HUES48 (cell line): ENCODE measurements at regions not wholly inside any gene's neighbourhood (a gene's known extent, or its start where the extent isn't known, plus 50 kb on each side); places are given as distances from the start of the nearest gene placed in this dataset.

Experiments
- H3K27ac ChIP-seq: one replicate; pipeline ENCODE4 v1.7.0; 2013; ENCODE audit warnings: low read depth, low read length, inconsistent platforms
- H3K27me3 ChIP-seq: 2 replicates; pipeline ENCODE4 v1.6.1; 2013; ENCODE audit warnings: mild to moderate bottlenecking, low read length; ENCODE audit not compliant: control insufficient read depth, insufficient read depth
- H3K36me3 ChIP-seq: 2 replicates; pipeline ENCODE4 v1.6.1; 2013; ENCODE audit warnings: low read length; ENCODE audit not compliant: control insufficient read depth, insufficient read depth
- H3K4me1 ChIP-seq: 2 replicates; pipeline ENCODE4 v1.6.1; 2013; ENCODE audit warnings: mild to moderate bottlenecking, low read length; ENCODE audit not compliant: control insufficient read depth, insufficient read depth
- H3K4me3 ChIP-seq: 2 replicates; pipeline ENCODE4 v1.5.1; 2013; ENCODE audit warnings: mild to moderate bottlenecking, low read depth, low read length
- H3K9ac ChIP-seq: 2 replicates; pipeline ENCODE4 v1.6.1; 2013; ENCODE audit warnings: mild to moderate bottlenecking, low read depth, low read length, moderate library complexity
- H3K9me3 ChIP-seq: 2 replicates; pipeline ENCODE4 v1.6.1; 2013; ENCODE audit warnings: low read length; ENCODE audit not compliant: control insufficient read depth, insufficient read depth

DNA sequence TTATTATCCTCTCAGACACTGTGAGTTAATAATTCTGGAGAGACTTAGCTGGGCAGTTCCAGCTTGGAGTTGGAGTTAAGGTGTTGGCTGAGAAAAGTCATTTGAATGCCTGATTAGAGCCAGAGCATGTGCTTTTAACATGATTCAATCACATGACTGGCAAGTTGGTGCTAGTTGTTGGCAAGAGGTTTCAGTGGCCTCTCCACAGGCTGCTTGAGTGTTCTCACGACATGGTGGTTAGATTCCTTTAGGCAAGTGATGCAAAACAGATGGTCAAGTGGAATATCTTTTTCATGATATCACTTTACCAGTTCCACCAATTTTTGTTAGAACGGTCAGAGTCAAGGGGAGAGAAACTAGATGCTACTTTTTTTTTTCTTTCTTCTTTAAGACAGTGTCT is 262.7 kb upstream of the FN1 start:
- Histone ChIP-seq H3K9me3 (no peaks in the 10 kb centered on the region), H3K27ac (no peak overlapping the region), H3K4me3 (no peak overlapping the region), H3K4me1 (peaks cover 4% of the 10 kb centered on the region; the same call in 1 of the 2 replicates), H3K9ac (no peak overlapping the region), H3K36me3 (no peaks in the 10 kb centered on the region), H3K27me3 (no peaks in the 10 kb centered on the region)

- no peaks in the 10 kb centered on the region for H3K9me3 ChIP-seq
- H3K27ac ChIP-seq, result no peak overlapping the region
- H3K4me3 ChIP-seq, result no peak overlapping the region
- peaks cover 10% of the 10 kb centered on the region; the same call in 1 of the 2 replicates for H3K4me1 ChIP-seq
- no peaks in the 10 kb centered on the region for H3K36me3 ChIP-seq
- H3K27me3 ChIP-seq, result no peaks in the 10 kb centered on the region
- no peak overlapping the region for H3K9ac ChIP-seq
Observed at GRCh38 chr2:215697496-215697895, 261.6 kb upstream of the FN1 start.

DNA sequence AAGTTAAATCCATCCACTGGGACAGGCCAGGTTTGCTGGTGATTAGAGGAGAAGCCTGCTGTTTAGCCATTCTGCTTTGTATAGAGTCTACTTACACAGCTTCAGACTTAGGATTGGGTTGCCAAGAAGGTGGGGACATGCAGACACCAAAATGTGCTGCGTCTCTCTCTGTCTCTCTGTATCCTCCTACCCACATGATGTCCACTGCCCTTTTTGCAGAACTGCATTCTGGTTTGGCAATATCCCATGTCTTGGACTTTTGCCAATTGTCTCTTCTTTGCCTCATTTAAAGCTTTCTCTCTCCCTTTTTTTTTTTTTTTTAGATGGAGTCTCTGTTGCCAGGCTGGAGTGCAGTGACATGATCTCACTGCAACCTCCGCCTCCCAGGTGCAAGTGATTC is 261.1 kb upstream of the FN1 start:
- Histone ChIP-seq H3K27me3 (no peaks in the 10 kb centered on the region), H3K9ac (no peak overlapping the region), H3K4me3 (no peak overlapping the region), H3K4me1 (peaks cover 10% of the 10 kb centered on the region; the same call in 1 of the 2 replicates), H3K27ac (no peak overlapping the region), H3K36me3 (no peaks in the 10 kb centered on the region), H3K9me3 (no peaks in the 10 kb centered on the region)

GRCh38 chr2:215695861-215696260 is 260.0 kb upstream of the FN1 start:
- no peak overlapping the region for H3K9ac ChIP-seq
- peaks cover 10% of the 10 kb centered on the region; the same call in 1 of the 2 replicates for H3K4me1 ChIP-seq
- H3K27ac ChIP-seq, result no peak overlapping the region
- no peaks in the 10 kb centered on the region for H3K9me3 ChIP-seq
- H3K27me3 ChIP-seq, result no peaks in the 10 kb centered on the region
- H3K4me3 ChIP-seq, result no peak overlapping the region
- no peaks in the 10 kb centered on the region for H3K36me3 ChIP-seq

DNA sequence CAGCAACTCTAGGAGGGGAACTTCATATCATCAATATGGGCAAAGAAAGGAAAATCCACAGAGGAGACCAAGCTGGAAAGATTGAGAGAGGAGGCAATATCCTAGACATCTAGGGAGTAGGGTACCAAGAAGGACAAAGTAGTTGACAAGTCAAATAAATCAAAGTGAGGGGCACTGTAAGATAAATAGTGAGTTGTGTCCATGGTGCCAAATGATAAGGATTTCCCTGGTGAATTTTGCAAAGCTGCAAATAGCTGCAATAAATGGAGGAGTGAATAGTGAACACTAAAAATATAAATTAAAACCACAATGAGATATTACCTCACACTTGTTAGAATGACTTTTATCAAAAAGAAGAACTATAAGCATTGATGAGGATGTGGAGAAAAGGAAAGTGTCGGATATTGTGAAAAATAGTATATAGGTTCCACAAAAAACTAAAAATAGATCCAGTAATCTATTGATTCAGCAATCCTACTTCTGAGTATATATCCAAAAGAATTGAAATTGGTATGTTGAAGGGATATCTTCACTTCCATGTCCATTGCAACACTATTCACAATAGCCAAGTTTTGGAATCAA is 258.2 kb upstream of the FN1 start:
- H3K9ac ChIP-seq, result no peak overlapping the region
- H3K27me3 ChIP-seq, result no peaks in the 10 kb centered on the region
- H3K9me3 ChIP-seq, result no peaks in the 10 kb centered on the region
- no peak overlapping the region for H3K4me3 ChIP-seq
- H3K36me3 ChIP-seq, result no peaks in the 10 kb centered on the region
- peak overlapping the region; percentile 47 for H3K27ac ChIP-seq
- H3K4me1 ChIP-seq, result peaks cover 10% of the 10 kb centered on the region; the same call in 1 of the 2 replicates

DNA sequence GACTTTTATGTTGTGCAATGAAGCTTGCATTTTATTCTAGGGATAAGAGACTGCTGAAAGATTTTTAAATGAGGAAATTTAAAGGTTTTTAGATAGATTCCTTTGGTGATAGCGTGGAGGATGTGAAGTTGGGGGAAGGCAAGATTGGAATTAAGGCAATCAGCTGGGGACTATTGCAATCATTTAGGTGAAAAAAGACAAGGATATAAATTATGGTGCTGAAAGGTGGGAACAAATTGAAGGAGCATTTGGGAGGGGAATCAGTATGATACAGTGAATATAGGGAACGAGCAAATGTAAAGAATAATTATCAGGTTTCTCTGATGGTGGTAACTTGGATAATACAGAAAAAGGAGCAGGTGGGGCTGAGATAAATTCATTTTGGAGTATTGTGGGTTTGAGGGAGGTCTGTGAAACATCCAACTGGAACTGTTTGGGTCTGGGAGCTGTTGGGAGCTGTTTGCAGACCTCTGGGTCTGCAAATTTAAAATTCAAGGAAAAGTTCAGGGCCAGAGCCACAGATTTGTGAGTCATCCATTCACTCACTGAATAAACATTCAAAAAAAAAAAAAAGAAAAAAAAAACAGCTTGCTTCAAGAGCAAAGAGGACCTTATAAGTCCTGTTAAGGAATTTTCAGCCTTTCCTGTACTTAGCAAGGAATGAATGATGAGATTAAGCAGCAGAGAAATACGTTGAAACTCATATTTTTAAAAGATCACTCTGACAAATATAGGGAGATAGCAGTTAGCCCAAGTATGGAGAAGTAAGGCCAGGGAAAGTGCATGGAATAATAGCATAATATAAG is 257.5 kb upstream of the FN1 start:
- Histone ChIP-seq H3K9ac (no peak overlapping the region), H3K4me1 (peaks cover 10% of the 10 kb centered on the region; the same call in 1 of the 2 replicates), H3K27me3 (no peaks in the 10 kb centered on the region), H3K27ac (peak overlapping the region; percentile 47), H3K9me3 (no peaks in the 10 kb centered on the region), H3K36me3 (no peaks in the 10 kb centered on the region), H3K4me3 (no peak overlapping the region)

DNA sequence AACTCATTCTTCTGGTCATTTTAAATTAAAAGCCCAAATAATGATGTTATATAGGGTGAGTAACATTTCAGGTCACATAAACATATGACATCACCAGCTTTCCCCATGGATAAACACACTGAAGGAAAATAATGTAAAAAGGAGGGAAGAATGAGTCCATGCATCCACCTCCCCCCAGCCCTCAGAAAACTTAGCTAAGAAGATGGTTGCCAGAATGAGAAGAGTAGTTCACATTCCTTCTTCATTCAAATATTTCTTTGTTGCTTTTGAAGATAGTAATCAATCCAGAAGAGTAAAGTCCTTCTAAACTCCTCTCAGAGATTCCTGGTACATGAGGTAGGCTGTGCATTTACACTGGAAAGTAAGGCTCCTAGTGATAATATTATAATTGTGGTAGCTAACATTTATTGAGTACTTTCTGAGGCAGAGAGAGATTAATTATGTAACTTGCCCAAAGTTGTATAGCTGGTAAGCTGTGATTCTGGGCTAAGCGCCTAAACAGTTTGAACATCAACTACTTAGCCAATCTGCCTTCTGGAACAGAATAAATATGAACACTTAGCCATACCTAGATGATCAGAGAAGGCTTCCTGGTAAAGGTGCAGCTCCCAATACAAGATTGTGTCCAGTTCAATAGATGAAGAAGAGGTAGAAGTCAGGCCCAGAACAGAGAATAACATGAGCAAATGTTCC is 256.7 kb upstream of the FN1 start:
- H3K27ac ChIP-seq, result peak overlapping the region; percentile 26
- H3K9me3 ChIP-seq, result no peaks in the 10 kb centered on the region
- H3K27me3 ChIP-seq, result no peaks in the 10 kb centered on the region
- no peak overlapping the region for H3K4me3 ChIP-seq
- H3K4me1 ChIP-seq, result peaks cover 10% of the 10 kb centered on the region; the same call in 1 of the 2 replicates
- no peaks in the 10 kb centered on the region for H3K36me3 ChIP-seq
- H3K9ac ChIP-seq, result no peak overlapping the region

GRCh38 chr2:215691346-215691745 is 255.5 kb upstream of the FN1 start:
- no peak overlapping the region for H3K4me3 ChIP-seq
- H3K9ac ChIP-seq, result no peak overlapping the region
- no peak overlapping the region for H3K27ac ChIP-seq
- no peaks in the 10 kb centered on the region for H3K36me3 ChIP-seq
- H3K27me3 ChIP-seq, result no peaks in the 10 kb centered on the region
- peaks cover 10% of the 10 kb centered on the region; the same call in 1 of the 2 replicates for H3K4me1 ChIP-seq
- H3K9me3 ChIP-seq, result no peaks in the 10 kb centered on the region

DNA sequence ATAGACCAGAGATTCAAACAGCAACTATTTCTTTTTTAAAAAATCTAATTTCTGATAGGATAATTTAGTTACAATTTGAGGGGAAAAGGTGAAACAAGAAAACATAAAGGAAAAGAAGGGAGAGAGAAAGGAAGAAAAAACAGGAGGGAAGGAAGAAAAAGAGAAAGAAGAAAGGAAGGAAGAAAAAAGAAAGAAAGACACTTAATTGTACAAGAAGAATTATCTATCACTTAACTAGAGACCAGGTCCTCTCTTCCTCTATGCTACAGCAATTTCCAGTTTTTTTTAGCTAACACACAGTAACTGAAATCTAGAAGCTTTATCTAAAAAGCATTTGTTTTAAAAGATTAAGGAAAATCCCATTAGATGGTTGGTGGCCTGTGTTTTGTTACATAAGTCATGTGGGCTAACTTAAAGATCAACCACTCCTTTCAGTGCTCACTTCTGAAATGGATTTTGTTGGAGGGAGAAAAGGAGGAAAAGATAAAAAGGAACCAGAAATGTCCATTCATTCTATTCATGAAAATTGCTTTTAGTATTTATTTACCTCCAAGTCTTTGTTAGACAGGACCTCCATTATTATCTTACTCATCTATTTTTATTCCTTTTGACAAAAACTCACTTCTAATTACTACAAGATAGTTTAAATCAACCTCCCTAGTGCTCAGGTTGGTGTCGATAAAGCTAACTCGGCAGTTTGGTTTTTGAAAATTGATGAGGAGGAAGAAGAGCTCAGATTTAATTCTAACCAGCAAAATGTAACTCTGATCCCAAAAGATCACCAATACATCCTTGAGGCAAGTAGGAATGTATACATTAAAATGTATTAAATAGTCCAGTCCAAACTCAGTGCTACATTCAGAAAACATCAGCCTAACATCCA is 251.5 kb upstream of the FN1 start:
- Histone ChIP-seq H3K27me3 (no peaks in the 10 kb centered on the region), H3K27ac (no peak overlapping the region), H3K4me3 (no peak overlapping the region), H3K9me3 (no peaks in the 10 kb centered on the region), H3K4me1 (no peaks in the 10 kb centered on the region), H3K36me3 (no peaks in the 10 kb centered on the region), H3K9ac (no peak overlapping the region)

- no peaks in the 10 kb centered on the region for H3K27me3 ChIP-seq
- peak overlapping the region; percentile 59 for H3K27ac ChIP-seq
- H3K36me3 ChIP-seq, result no peaks in the 10 kb centered on the region
- no peaks in the 10 kb centered on the region for H3K9me3 ChIP-seq
- no peaks in the 10 kb centered on the region for H3K4me1 ChIP-seq
- no peak overlapping the region for H3K4me3 ChIP-seq
- no peak overlapping the region for H3K9ac ChIP-seq
Observed at GRCh38 chr2:215685238-215685990, 249.5 kb upstream of the FN1 start.
